Neural cell (in vitro differentiated cells): ENCODE measurements at regions not wholly inside any gene's neighbourhood (a gene's known extent, or its start where the extent isn't known, plus 50 kb on each side); places are given as distances from the start of the nearest gene placed in this dataset.

Experiments used
- CTCF ChIP-seq: fragments of 450-650 bp; IDR thresholded peaks from 2 replicates; pipeline ENCODE4 v1.5.1; 2014; ENCODE audit warnings: antibody characterized with exemption, mild to moderate bottlenecking, moderate library complexity; ENCODE audit not compliant: poor library complexity, severe bottlenecking
- EZH2 ChIP-seq: fragments of 200-600, 300-800 bp; shearing (Covaris generic), sonication (generic); IDR thresholded peaks from 2 replicates; pipeline ENCODE4 v1.6.1; 2014; ENCODE audit warnings: antibody characterized with exemption, low read length, borderline replicate concordance, mild to moderate bottlenecking; ENCODE audit not compliant: insufficient read depth, poor library complexity, severe bottlenecking
- POLR2AphosphoS5 ChIP-seq: IDR thresholded peaks from 2 replicates; pipeline ENCODE4 v1.6.1; 2012
- REST ChIP-seq: IDR thresholded peaks from 2 replicates; pipeline ENCODE4 v1.6.1; 2012; ENCODE audit warnings: borderline replicate concordance
- SMC3 ChIP-seq: fragments of 450-650 bp; conservative IDR thresholded peaks from 2 replicates; pipeline ENCODE4 v1.6.1; 2014; ENCODE audit warnings: antibody characterized with exemption, mild to moderate bottlenecking, moderate library complexity; ENCODE audit not compliant: poor library complexity
- TAF1 ChIP-seq: IDR thresholded peaks from 2 replicates; pipeline ENCODE4 v1.6.1; 2012; ENCODE audit warnings: low read depth

DNA sequence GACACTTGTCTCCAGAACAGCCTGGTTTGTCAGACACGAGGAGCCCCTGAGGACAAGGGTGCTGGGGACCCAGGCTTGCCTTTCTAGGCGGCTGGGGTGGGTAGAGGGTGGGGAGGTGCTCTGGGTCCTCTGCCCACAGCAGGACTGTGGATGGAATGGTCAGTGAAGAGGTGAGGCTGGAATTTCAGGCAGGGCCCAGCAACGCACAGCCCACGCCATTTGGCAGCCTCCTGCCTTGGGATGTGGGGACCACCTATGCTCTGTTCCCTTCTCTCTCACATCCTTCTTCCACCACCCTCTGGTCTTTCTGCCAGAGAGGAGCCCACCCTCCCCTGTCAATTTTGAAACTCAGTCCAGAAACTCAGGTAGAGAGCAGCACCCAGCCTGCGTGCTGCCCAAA lies 103.2 kb downstream of the CXCL12 start:
- no peak for TF ChIP-seq CTCF
- TF ChIP-seq SMC3 = no peak
- no peak for TF ChIP-seq REST
- TF ChIP-seq TAF1 = no peak
- TF ChIP-seq POLR2AphosphoS5 = no peak
- no peak for TF ChIP-seq EZH2
